Thyroid gland (tissue), 4 donors: ENCODE measurements at regions not wholly inside any gene's neighbourhood (a gene's known extent, or its start where the extent isn't known, plus 50 kb on each side); places are given as distances from the start of the nearest gene placed in this dataset.

Experiments
- POLR2A ChIP-seq, 2 donors: fragments of 450-650 bp; IDR thresholded peaks; one replicate each; pipeline ENCODE4 v1.6.1; 2017; ENCODE audit warnings: antibody characterized with exemption in 2 of 2, mild to moderate bottlenecking in 2 of 2, moderate library complexity in 1 of 2
- TF ChIP-seq, protein P1 (sequence below), 6 experiments: fragments of 200-600 bp in 3 of 6; fragments of 450-650 bp in 3 of 6; sonication (generic) in 3 of 6; IDR thresholded peaks; one replicate each; pipeline ENCODE4 v1.5.1; 2016 to 2019; ENCODE audit warnings: antibody characterized with exemption in 6 of 6, mild to moderate bottlenecking in 2 of 6, inconsistent platforms in 1 of 6, moderate library complexity in 1 of 6

DNA sequence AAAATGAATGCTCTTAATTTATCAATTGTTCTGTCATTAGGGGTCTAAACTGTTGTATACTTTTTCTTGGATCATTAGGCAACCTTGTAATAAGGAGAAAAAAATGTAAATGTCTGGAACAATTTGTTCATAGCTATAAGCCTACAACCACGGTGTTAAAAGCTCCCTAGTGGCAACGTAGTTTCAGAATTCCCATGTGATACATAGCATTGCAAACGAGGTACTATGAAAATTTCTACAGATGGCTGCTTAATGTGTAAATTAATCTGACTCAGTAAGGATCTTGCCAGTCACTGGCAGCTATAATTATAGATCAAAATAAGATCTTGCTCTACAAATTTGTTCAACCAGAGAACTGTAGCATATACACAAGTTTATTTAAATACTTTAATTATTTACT lies 304.1 kb upstream of the ADGRL4 start:
- TF ChIP-seq, protein P1, sequence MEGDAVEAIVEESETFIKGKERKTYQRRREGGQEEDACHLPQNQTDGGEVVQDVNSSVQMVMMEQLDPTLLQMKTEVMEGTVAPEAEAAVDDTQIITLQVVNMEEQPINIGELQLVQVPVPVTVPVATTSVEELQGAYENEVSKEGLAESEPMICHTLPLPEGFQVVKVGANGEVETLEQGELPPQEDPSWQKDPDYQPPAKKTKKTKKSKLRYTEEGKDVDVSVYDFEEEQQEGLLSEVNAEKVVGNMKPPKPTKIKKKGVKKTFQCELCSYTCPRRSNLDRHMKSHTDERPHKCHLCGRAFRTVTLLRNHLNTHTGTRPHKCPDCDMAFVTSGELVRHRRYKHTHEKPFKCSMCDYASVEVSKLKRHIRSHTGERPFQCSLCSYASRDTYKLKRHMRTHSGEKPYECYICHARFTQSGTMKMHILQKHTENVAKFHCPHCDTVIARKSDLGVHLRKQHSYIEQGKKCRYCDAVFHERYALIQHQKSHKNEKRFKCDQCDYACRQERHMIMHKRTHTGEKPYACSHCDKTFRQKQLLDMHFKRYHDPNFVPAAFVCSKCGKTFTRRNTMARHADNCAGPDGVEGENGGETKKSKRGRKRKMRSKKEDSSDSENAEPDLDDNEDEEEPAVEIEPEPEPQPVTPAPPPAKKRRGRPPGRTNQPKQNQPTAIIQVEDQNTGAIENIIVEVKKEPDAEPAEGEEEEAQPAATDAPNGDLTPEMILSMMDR (IDR thresholded peaks at IDR 0.05) = no peak
- TF ChIP-seq POLR2A (IDR thresholded peaks at IDR 0.05) = no peak
